ENCODE measurements at regions not wholly inside any gene's neighbourhood (a gene's known extent, or its start where the extent isn't known, plus 50 kb on each side); places are given as distances from the start of the nearest gene placed in this dataset.
A peak's percentile ranks its signal among the peaks of the same experiment; 100 is the strongest.

GRCh38 chr1:43067977-43068751 is 103.9 kb downstream of the EBNA1BP2 start:
- intact Hi-C loops (cut with DNase I) = no loop called here
- H3K27ac ChIP-seq = peak overlapping the region in 3 of 4 donors; percentile 59 to 77 (median 71)
- DNase-seq = no peak
- 0 to 19% methylated on average over 1 to 2 of the region's 60 CpGs for WGBS, 2 donors
- no peaks in the 10 kb centered on the region for H3K9me3 ChIP-seq
- peaks cover 27 to 71% (median 30%) of the 10 kb centered on the region in 3 donors for H3K4me1 ChIP-seq
- no peaks in the 10 kb centered on the region for H3K36me3 ChIP-seq
- TF ChIP-seq POLR2A (IDR thresholded peaks at IDR 0.05) = no peak
- TF ChIP-seq CTCF (IDR thresholded peaks at IDR 0.05) = no peak
- H3K4me3 ChIP-seq = peak overlapping the region; percentile 31 to 69 (median 44)
- no peaks in the 10 kb centered on the region for H3K27me3 ChIP-seq

GRCh38 chr1:43067233-43067745 is 104.8 kb downstream of the EBNA1BP2 start:
- Histone ChIP-seq H3K4me3 (no peak overlapping the region), H3K9me3 (no peaks in the 10 kb centered on the region), H3K4me1 (peaks cover 27 to 71% (median 30%) of the 10 kb centered on the region in 3 donors), H3K27ac (peak overlapping the region in 2 of 4 donors; percentile 59 to 71), H3K36me3 (no peaks in the 10 kb centered on the region), H3K27me3 (no peaks in the 10 kb centered on the region)
- no peak for DNase-seq
- 82 to 92% methylated on average over 2 to 3 of the region's 6 CpGs for WGBS, 2 donors
- intact Hi-C loops (cut with DNase I) = no loop called here
- no peak for TF ChIP-seq CTCF (IDR thresholded peaks at IDR 0.05)
- TF ChIP-seq POLR2A (IDR thresholded peaks at IDR 0.05) = no peak

- intact Hi-C loops (cut with DNase I) = no loop called here
Observed at GRCh38 chr1:43066578-43066977, 105.5 kb downstream of the EBNA1BP2 start.

GRCh38 chr1:43065616-43066399 is 106.3 kb downstream of the EBNA1BP2 start:
- no peak for TF ChIP-seq CTCF (IDR thresholded peaks at IDR 0.05)
- no peak for TF ChIP-seq POLR2A (IDR thresholded peaks at IDR 0.05)
- WGBS, 2 donors = 60 to 68% methylated on average over 11 to 13 of the region's 13 CpGs
- intact Hi-C loops (cut with DNase I) = no loop called here
- Histone ChIP-seq H3K9me3 (no peaks in the 10 kb centered on the region), H3K36me3 (no peaks in the 10 kb centered on the region), H3K4me3 (no peak overlapping the region), H3K27me3 (no peaks in the 10 kb centered on the region), H3K4me1 (peaks cover 27 to 62% (median 30%) of the 10 kb centered on the region in 3 donors), H3K27ac (peak overlapping the region in 2 of 4 donors; percentile 23 to 48)
- DNase-seq = no peak

More at GRCh38 chr1:43066578-43066977, 105.5 kb downstream of the EBNA1BP2 start:
- Histone ChIP-seq H3K4me3 (no peak overlapping the region), H3K27me3 (no peaks in the 10 kb centered on the region), H3K4me1 (peaks cover 27 to 69% (median 30%) of the 10 kb centered on the region in 3 donors), H3K36me3 (no peaks in the 10 kb centered on the region), H3K27ac (peak overlapping the region in 1 of 4 donors; percentile 71), H3K9me3 (no peaks in the 10 kb centered on the region)
- DNase-seq = no peak
- TF ChIP-seq POLR2A (IDR thresholded peaks at IDR 0.05) (no peak), CTCF (IDR thresholded peaks at IDR 0.05) (no peak)
- WGBS, 2 donors = 97% methylated on average over 3 of the region's 9 CpGs; no CpG with 5 or more reads in 1 of the 2 donors
